NCI-H1105 (cell line): ENCODE measurements at regions not wholly inside any gene's neighbourhood (a gene's known extent, or its start where the extent isn't known, plus 50 kb on each side); places are given as distances from the start of the nearest gene placed in this dataset.

Experiments used
- DNase-seq: peaks from one replicate; lab custom pipeline; 2025; lab: John Stamatoyannopoulos, UW

DNA sequence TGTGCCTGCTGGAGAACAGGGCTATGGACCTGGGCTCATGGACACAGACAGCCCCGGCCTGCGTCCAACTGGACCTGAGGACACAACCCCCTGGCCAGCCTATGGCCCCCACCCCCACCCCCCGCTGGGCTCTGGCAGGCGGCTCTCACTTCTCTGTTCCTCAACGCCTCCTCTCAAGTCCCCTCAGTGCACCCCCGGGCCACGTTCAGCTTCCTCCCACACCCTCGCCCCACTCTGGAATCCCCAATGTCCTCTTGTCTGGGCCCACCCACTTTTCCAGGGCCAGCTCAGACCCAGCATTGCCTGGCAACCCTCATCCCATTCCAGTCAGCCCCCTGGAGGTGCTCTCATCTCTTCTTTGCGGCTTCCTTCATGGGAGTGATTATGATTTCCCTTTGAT, 130.2 kb upstream of the SPACA7 start:
- DNase-seq = no peak

DNA sequence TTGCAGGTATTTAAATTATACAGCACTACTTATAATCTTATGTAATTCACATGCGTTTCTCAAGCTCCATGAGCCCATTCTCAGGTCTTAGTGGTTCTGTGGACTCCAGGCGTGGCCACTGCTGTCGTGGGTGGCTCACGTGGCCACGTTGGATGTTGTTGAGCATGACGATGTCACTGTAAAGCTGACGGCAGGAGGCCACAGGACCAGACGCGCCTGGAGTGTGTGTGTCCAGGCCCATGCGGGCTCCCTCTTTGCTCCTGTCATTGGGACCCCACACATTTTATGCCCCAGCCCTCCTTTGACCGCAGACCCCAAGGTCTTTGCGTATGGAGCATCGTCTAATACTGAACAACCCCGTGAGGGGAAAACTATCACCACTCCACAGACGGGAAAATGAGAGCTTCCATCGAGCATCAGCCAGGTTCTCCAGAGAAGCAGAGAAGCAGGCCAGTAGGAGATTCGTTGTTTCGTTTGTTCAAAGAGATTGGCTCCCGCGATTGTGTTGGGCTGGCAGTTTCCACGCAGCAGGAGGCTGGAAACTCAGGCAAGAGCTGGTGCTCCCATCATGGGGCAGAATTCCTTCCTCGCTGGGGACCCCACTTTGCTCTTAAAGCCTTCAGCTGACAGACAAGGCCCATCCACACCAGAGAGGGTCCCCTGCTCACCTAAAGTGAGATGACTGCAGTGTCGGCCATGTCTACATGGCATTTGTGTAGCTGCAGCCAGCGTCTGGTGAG, 129.3 kb upstream of the SPACA7 start:
- no peak for DNase-seq

DNA sequence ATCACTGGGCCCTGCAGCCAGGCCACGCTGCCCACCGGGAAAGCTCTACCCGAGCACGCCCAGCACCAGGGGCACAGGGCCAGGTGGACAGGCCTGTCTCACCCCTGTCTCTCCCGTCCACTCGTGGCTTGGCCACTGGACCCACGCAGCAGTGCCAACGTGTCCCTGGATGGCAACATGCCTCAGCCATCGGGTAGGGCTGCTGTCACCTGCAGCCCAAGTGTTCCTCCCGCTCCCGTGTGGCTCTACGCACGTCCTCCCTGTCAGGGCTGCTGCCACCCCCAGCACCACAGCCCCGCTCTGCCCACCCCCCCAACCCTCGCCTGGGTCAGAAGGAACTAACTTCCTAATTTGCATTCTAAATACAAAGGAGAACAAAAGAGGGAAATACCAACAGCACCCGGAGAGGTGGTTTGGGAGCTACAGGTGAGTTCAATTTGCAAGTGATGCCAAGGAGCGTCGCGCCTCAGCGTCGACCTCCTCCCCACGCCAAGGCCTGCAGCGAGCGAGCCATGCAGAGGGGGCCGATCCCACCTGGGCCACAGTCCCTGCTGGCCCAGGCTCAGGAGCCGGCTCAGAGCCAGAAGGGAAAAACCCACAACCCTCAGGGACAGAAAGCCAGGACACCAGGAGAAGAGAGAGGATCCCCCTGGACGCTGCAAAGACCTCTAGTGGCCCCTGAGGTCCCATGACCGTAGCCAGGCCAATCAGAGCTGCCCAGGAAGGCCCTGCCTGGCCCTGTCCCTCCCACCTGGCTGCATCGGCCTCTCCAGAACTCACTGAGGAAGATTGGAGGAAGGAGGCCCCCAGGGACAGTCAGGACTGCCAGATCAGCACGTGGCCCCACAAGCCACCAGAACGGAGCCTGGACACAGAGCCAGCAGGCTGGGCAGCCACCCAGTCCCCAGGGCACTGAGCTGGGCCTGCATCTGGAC, 128.4 kb upstream of the SPACA7 start:
- DNase-seq = no peak

DNA sequence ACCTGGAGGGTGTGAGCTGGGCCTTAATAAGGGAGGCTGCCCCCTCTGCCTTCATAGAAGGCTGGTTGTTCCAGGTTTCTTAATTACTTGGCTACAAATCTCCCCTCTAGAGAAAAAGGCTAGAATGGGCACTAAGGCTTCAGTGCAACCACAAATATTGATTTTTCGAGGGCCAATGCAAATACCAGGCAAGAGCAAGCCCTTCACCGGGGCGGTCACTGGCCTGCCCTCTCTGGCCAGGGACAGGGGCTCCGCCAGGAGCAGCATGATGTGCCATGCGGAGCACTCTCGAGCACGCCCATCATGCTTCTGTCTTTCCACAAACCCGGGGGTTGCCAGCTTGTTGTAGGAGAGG, 127.8 kb upstream of the SPACA7 start:
- no peak for DNase-seq

DNA sequence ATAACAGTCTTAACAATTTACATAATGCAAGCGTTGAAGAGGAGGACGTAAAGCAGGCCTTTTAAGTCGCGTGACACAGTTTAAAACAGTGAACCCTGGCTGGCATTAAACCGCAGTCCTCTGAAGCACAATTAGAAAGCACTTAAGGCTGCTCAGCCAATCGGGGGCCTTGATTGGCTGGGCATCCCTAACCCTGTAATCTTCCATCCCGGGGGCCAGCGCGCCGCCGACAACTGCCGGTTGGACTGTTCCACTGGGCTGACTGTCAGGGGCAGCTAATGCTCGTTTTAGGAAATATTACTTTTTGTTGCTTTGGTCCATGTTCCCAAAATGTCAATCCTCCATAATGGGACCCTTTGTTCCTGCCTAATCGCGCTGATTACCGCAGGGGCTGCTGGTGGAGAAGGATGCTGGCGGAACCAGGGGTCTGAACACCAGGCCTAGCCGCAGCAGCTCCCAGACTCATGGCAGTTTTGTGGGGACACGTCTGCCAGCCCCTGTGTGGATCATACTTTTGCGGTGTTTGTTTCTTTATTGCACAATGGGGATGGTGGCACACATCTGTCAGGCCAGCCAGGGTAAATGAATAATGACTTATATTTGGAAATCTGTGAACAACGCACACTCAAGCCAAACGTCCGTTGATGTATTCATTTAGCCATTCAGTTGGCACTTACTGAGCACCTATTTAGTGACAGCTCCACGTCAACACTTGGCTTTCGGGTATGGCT, 127.1 kb upstream of the SPACA7 start:
- no peak for DNase-seq

DNA sequence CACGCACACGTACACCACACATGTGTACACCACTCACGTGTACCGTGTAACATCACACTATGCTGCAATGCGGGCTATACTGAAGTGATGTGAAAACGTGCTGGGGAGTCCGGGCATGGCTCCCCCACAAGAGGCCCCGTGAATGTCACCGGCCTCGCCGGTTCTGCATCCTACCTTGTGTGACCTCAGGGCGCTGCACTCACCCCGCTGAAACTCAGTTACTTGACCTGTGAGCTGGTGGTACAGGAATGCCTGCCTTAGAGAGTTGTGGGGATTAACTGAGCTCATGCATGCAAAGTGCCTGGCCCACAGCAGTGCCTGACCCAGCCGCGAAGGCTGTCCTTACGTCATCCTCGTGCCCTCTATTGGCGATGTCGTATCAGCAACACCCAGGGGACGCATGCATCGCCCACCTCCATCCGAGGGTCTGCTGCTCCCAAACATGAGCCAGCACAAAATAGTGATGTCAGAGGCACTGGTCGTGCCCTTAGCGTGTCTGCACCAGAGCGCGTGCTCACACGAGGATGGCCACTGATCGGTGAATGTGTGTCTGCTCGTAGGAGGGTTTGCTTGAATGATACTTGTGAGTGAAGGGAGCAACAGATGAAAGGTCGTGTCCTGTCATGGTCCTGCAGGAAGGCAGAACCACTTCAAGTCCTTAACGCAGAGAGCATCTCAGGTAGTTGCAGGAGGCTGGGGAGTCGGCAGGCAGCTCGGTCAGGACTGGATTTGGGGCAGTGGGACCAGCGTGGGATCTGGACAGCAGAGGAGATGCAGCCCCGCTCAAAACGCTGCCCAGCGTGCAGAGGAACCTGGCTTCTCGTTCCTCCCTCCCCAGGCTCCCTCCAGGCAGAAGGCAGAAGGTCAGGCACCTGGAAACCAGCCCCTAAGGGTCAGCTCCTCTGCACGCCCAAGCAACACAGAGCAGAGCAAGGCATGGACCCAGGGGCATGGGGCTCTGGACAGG, 126.2 kb upstream of the SPACA7 start:
- no peak for DNase-seq

DNA sequence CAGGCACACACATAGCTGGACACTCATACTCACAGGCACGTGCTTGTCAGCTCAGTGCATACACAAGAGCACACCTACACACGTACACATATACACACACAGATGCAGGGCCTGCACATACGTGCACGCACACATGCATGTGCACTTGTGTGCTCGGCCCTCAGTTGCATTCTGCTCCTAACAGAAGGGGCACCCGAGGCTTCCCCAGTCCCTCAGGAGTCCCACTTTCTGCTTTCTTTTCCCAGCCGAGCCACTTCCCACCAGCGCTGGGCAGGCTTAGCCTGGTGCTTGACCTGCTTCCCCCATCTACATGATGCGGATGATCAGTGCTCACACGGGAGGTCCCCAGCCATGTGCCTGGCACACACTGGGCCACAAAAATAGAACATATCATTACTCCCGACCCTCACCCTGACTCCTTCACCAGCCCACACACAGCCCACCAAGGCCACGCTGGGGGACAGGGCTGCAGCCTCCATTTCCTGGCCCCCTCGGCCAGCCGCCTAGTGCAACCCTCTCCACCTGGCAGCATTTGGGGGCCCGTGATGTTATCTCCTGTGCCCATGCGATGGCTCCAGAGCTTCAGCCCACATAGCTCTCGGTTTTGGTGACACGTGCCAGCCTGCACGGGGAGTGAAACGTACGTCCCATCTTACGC, 125.2 kb upstream of the SPACA7 start:
- DNase-seq = no peak

DNA sequence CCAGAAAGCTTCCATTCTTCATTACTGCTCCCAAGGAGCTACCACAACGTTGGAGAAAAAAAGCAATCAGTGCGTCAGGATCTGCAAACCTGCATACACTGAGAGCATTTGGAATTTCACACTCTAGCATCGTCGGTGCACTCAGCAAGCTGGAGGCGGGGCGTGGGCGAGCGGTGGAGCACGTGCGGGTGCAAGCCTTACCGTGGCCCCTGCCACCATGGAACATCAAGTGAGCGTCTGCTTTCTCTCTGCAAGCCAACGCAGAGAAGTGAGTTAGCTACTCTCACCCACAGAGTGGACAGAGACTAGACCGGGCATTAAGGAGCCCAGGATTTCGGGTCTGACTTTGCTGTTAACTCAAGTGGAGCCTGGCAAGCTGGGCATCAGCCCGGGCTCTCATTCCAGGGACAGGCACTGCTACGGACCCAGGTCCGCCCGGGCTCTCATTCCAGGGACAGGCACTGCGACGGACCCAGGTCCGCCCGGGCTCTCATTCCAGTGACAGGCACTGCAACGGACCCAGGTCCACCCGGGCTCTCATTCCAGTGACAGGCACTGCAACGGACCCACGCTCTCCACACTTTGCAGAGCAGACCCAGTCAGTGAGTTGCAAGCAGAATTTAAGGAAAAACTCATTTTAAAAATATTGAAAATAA, 124.1 kb upstream of the SPACA7 start:
- DNase-seq = no peak

DNA sequence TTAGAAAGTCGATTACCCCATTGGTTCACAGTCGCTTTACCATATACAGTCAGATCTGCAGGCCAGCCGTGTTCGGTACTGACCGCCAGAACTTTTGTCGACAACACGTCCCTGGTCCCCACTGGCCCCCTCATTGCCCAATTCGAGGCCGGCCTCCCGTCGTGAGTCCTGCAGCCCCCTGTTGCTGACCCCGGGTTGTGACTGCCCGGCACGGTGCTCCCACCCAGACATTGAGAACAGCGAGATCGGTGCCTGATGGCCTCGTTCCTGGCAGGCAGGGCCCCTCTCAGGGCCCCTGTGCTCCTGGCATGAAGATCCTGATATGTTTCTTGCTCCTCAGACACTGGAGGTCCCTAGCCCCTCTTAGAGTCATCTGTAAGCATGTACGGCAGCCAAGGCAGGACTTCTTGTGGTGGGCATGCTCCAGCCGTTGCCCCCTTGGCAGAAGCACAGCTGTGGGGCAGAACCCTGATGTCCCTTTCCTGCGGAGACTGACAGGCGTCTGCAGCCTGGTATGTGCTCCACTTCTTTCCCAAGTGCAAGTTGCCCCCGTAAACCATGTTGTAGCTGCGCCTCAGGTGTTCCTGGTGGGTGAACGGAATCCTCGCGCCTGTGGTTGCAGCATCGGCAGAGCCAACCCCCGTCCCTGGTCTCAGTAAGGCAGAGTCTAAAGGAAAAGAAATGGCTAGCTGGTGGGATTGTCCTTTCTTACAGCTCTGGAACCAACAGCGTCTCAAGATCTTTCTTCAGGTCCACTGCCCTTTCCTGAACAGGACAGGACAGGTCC, 123.2 kb upstream of the SPACA7 start:
- no peak for DNase-seq

DNA sequence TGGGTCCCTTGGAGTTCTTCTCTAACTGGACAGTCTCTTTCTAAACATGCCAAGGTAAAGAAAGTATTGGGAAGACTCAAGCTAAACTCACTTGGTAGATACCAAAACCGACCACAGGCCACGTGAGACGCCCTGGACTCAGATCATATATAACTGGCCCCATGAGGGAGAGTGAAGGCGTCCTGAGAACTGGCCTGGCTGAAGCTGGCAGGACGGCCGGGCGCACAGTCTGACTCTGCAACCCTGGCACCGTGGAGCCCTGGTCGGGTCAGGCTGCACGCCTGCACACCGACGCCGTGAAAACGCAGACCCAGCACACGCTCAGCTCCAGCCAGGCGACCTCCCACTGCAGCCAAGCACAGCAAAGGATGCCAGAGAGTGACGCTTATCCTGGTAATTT, 122.5 kb upstream of the SPACA7 start:
- DNase-seq = no peak

DNA sequence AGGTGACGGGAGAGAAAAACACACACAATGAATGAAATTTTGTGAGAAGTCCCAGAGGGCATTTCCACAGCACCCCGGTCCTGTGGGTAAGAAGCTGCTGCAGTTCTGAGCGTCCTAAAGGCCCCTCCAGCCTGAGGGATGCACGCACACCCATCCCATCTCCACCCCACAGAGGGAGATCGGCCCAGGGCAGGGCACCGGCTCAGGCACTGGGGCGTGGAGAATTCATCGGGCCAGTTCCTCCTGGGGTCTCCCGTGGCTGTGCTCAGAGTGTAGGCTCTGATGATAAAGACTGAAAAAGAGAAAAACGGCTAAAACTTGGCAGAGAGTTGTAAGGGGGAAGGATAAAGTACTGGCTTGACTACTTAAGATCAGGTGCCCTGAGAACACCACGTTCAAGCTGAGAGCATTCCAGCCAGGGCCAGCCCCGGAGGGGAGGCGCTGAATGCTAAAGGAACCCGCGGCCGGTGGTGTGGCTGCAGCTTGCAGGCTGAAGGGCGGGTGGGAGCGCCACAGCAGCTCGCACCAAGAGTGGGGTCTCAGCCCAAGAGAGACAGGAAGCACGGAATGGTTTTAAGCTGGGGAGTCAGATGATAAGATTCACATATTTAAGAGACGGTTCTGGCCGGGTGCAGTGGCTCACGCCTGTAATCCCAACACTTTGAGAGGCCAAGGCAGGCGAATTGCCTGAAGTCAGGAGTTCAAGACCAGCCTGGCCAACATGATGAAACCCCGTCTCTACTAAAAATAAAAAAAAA, 121.9 kb upstream of the SPACA7 start:
- no peak for DNase-seq

DNA sequence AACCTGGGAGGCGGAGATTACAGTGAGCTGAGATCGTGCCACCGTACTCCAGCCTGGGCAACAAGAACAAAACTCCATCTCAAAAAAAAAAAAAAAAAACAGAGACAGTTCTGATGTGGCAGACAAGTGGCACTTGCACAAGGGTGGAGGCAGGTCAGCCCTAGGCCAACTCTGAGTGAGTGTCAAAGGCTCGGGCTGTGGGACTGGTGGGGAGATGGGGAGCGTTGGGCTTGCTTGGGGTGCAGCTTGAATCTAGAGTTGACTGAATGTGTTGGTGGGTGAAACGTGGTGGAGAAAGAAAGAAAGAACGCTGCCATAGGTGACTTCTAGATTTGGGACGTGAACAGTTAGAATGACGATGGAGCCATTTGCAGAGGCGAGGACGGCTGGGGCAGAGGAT, 121.3 kb upstream of the SPACA7 start:
- DNase-seq = no peak

DNA sequence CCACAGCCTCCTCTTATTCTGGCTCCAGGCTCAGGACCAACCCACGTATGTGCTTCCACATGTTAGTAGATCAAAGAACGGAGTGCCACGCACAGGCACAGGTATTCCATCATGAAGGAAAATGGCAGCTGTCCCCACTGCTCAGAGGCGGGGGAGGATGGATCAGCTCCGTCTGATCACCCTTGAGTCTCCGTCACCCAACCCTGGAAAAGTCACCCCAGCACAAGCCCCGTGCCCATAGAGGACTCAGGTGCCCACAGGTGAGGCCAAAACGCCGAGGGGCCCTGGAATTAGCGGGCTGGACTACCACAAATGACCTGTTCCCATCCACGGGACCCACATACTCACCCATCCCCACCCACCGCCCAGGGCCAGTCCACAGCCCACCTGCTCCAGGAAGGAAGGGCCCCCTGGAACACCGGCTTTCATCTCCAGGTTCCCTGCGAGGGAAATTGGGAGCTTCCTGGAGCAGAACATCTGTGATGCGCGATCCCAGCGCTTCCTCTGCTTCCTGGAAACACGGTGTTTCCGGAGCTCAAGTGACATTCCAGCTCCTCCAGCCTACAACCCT, 120.5 kb upstream of the SPACA7 start:
- DNase-seq = no peak

DNA sequence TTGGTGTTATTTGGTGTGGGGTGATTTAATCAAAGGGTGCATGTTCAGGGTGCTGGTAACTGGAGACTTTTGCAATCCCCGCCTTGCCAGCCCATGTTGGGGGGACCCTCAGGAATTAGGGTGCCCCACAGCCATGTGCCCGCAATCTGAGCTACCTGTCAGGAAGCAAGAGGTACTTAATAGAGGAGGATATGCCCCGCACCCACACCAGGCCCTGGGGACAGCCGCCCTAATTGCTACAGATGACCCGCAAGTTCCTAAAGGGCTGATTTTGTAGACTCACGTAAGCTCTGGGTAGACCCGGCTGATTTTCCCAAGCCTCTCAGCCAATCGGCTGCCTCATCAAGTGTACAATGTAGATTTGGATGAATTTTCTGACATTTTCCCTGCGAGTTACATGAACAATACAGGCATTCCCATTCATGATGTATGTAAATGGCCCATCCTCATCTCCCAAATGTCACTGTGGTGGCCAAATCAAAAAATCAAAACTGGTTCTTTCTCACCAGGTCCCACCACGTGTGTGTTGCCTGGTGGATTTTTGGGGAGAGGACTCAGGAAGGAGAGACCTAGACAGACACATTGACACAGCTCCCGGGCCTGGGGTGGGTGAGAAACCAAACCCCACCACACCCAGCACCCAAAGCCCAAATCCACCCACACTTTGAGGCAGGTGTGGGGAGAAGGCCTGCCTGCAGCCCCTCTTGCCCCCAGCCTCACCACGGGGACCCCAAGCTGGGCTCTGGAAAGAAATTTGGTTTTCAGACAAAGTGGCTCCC, 119.2 kb upstream of the SPACA7 start:
- DNase-seq = no peak

DNA sequence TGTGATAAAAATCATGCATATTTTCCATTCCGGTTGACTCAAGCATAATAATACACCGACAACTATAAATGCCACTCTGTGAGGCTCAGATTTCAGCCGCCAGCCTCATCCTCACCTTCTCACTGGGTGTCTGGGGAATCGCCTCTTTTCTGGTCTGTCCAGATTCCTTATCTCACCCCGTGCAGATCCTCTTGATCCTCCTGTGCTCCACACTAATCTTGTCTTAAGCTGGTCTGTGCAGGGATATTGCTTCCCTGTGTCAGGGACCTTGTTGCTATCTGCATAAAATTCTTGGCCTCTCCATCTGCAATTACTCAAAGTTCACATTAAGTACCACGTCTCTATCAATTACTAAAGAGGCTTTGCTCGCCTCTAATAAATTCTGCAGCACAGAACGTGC, 116.6 kb upstream of the SPACA7 start:
- DNase-seq = no peak

DNA sequence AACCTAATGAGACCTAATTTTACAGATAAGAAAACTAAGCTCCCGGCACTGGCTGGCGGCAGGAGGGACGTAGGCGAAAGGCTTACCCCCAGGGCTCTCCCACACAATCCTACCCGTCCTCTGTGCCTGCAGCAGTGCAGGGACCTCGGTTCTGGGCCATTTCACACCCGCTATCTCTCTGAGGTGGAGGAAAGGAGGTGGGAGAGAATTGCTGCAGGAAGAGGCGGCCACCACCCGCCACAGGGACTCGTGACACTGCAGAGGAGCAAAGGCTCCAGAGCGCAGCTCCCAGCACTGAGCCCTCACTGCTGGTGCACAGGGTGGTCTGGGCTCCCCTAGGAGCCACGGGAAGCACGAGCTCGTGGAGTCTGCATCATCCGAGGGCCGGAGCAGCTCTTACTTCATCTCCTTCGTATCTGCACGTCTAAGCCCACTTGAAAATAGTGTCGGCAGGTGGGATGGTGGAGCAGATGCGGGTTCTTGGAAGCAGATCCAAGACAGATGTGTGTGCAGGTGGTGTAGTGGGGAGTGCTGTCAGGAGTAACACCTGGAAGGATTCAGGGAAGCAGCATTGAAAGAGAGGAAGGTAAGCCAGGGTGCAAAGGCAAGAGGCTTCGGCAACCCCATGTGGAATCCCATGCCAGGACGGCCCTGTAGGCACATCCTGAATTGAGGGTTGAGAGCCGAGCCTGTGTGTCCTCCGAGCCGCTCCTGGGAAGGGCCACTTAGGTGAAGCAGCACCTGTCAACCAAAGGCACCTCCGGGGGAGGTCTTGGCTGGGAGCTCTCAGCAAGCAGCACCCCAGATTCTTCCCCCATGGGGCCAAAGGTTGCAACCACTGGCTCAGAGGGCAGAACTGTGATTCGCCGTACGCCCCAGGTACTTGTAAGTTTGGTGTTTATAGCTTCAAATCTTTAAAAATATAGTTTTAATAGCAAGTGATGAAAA, 115.8 kb upstream of the SPACA7 start:
- no peak for DNase-seq

DNA sequence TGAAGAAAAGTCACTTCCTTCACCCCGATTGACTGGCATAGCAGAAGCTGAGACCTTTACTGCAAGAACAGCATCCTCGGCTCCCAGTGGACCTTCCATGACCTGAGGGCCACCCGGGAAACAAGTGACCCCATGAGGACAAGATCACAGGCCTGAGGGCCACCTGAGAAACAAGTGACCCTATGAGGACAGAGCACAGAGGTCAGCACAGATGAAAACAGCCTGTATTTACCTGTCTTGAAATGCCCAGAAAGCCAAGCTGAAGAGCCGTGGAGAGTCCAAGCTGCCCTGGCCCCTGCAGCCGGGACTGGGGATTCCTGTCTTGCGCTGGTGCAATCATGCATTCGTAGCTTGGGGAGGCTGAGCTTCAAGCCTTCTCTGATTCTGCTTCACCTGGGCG, 114.2 kb upstream of the SPACA7 start:
- no peak for DNase-seq
